LNCAP (cell line): ENCODE measurements at regions not wholly inside any gene's neighbourhood (a gene's known extent, or its start where the extent isn't known, plus 50 kb on each side); places are given as distances from the start of the nearest gene placed in this dataset.

Experiments used
- TF ChIP-seq, protein P1 (sequence below): fragments of 450-650 bp; IDR thresholded peaks from 2 replicates; pipeline ENCODE4 v1.5.1; 2017; ENCODE audit warnings: mild to moderate bottlenecking

GRCh38 chr17:33352526-33352925 lies 59.4 kb upstream of the ASIC2 start:
- TF ChIP-seq, protein P1, sequence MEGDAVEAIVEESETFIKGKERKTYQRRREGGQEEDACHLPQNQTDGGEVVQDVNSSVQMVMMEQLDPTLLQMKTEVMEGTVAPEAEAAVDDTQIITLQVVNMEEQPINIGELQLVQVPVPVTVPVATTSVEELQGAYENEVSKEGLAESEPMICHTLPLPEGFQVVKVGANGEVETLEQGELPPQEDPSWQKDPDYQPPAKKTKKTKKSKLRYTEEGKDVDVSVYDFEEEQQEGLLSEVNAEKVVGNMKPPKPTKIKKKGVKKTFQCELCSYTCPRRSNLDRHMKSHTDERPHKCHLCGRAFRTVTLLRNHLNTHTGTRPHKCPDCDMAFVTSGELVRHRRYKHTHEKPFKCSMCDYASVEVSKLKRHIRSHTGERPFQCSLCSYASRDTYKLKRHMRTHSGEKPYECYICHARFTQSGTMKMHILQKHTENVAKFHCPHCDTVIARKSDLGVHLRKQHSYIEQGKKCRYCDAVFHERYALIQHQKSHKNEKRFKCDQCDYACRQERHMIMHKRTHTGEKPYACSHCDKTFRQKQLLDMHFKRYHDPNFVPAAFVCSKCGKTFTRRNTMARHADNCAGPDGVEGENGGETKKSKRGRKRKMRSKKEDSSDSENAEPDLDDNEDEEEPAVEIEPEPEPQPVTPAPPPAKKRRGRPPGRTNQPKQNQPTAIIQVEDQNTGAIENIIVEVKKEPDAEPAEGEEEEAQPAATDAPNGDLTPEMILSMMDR: no peak

- TF ChIP-seq, protein P1: no peak
Measured at GRCh38 chr17:33356266-33356665, 63.2 kb upstream of the ASIC2 start.

- TF ChIP-seq, protein P1: no peak
Measured at GRCh38 chr17:33363475-33363874, 70.4 kb upstream of the ASIC2 start.

- TF ChIP-seq, protein P1: no peak
Measured at GRCh38 chr17:33366960-33367359, 73.9 kb upstream of the ASIC2 start.

DNA sequence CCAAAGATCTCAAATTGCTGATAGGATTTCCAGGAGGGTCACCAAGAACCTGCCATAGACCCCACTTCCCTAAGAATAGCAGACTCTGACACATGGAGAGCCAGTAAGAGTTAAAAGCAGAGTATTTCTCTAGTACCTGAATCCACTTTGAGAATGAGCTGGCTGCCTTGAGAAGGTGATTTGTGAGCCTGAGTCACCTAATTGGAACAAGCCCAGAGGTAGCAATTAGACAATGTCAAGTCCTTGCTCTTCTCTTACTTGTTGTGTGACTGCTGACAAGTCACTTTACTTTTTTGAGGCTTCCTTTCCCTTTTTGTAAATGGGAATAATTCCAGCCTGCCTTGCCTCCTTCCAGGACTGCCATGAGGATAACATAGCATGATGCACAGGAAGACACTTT lies 76.1 kb upstream of the ASIC2 start:
- TF ChIP-seq, protein P1: no peak

GRCh38 chr17:33369876-33370275 lies 76.8 kb upstream of the ASIC2 start:
- TF ChIP-seq, protein P1: no peak

- TF ChIP-seq, protein P1: no peak
Measured at GRCh38 chr17:33370401-33370800, 77.3 kb upstream of the ASIC2 start.

DNA sequence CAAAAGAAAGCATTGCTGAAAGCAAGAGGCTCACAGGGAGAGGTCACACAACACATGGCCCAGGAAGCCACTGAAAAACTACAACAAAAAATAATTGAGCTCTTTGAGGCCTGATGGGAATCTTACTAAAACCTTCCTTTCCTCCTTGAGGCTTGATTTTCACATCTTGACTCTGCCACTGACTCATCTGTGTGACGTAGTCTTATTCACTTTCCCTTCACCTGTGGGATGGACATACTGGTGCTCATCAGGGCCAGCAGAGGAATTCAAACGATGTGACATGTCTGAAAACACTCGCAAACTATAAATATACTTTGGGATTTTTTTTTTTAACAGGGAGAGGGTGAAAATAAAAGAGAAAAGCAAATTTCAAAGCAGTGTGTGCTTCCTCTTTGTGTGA lies 78.3 kb upstream of the ASIC2 start:
- TF ChIP-seq, protein P1: no peak
